Breast epithelium (tissue), 4 donors: ENCODE measurements at regions not wholly inside any gene's neighbourhood (a gene's known extent, or its start where the extent isn't known, plus 50 kb on each side); places are given as distances from the start of the nearest gene placed in this dataset.

ENCODE experiments used
- DNase-seq, 2 donors: peaks; one replicate each; pipeline ENCODE4 v3.0.0-alpha.2; 2019; ENCODE audit warnings: low spot score in 2 of 2
- H3K27ac ChIP-seq, 2 donors: fragments of 200-600 bp; sonication (generic) in 1 of 2; one replicate each; pipeline ENCODE4 v1.5.1; 2016 to 2019; ENCODE audit warnings: mild to moderate bottlenecking in 1 of 2
- H3K27me3 ChIP-seq, 2 donors: fragments of 200-600 bp; sonication (generic) in 1 of 2; one replicate each; pipeline versions ENCODE4 v1.5.1 to v1.6.0; 2017 to 2019; ENCODE audit warnings: control low read depth in 1 of 2, mild to moderate bottlenecking in 1 of 2
- H3K36me3 ChIP-seq: fragments of 200-600 bp; one replicate; pipeline ENCODE4 v1.5.1; 2019
- H3K4me1 ChIP-seq, 2 donors: fragments of 200-600 bp; sonication (generic); one replicate each; pipeline ENCODE4 v1.5.1; 2016 to 2019; ENCODE audit warnings: control low read depth in 1 of 2
- H3K4me3 ChIP-seq, 3 donors: fragments of 200-600 bp; sonication (generic); 1 replicate in 2 of 3; 2 replicates in 1 of 3; pipeline ENCODE4 v1.5.1; 2016 to 2019; ENCODE audit warnings: mild to moderate bottlenecking in 3 of 3, moderate library complexity in 2 of 3
- H3K9me3 ChIP-seq, 2 donors: fragments of 200-600 bp; sonication (generic) in 1 of 2; one replicate each; pipeline ENCODE4 v1.5.1; 2016 to 2019; ENCODE audit warnings: control low read depth in 1 of 2
- CTCF ChIP-seq, 3 donors: fragments of 450-650 bp; IDR thresholded peaks; one replicate each; pipeline ENCODE4 v1.5.1; 2016 to 2017; ENCODE audit warnings: antibody characterized with exemption in 3 of 3, mild to moderate bottlenecking in 3 of 3, moderate library complexity in 3 of 3
- POLR2A ChIP-seq: fragments of 450-650 bp; IDR thresholded peaks from one replicate; pipeline ENCODE4 v1.6.1; 2016; ENCODE audit warnings: antibody characterized with exemption, mild to moderate bottlenecking, moderate library complexity
- POLR2AphosphoS5 ChIP-seq, 3 donors: sonication (generic); formaldehyde crosslinking; IDR thresholded peaks; one replicate each; pipeline ENCODE4 v1.6.1; 2017; ENCODE audit warnings: antibody characterized with exemption in 3 of 3
- intact Hi-C: fragments of 100-400 bp; cut with DNase I; formaldehyde crosslinking; loops from one replicate; pipeline ENCODE4 v1.15.1; 2023; ENCODE audit warnings: low total_unique reads

GRCh38 chr18:51561821-51562220, 364.3 kb upstream of the MEX3C start:
- intact Hi-C loops = loop anchor here (10.0 kb wide), 1 partner anchor 1503 kb away; no protein-coding TSS in a partner anchor
- DNase-seq = no peak

GRCh38 chr18:51562866-51563265, 365.4 kb upstream of the MEX3C start:
- intact Hi-C loops = loop anchor here (10.0 kb wide), 1 partner anchor 1502 kb away; no protein-coding TSS in a partner anchor
- TF ChIP-seq POLR2A (no peak), POLR2AphosphoS5 (IDR thresholded peaks at IDR 0.05) (no peak), CTCF (IDR thresholded peaks at IDR 0.05) (no peak)

More at GRCh38 chr18:51561821-51562220, 364.3 kb upstream of the MEX3C start:
- TF ChIP-seq POLR2AphosphoS5 (IDR thresholded peaks at IDR 0.05) (no peak), CTCF (IDR thresholded peaks at IDR 0.05) (no peak), POLR2A (no peak)
- Histone ChIP-seq H3K4me1 (no peaks in the 10 kb centered on the region), H3K27me3 (no peaks in the 10 kb centered on the region), H3K9me3 (no peaks in the 10 kb centered on the region), H3K4me3 (no peak overlapping the region), H3K36me3 (no peaks in the 10 kb centered on the region), H3K27ac (no peak overlapping the region)

GRCh38 chr18:51563396-51563795, 365.9 kb upstream of the MEX3C start:
- Histone ChIP-seq H3K9me3 (no peaks in the 10 kb centered on the region), H3K4me1 (no peaks in the 10 kb centered on the region), H3K36me3 (no peaks in the 10 kb centered on the region), H3K4me3 (no peak overlapping the region), H3K27ac (no peak overlapping the region), H3K27me3 (no peaks in the 10 kb centered on the region)
- DNase-seq = no peak
- intact Hi-C loops = loop anchor here (10.0 kb wide), 1 partner anchor 1501 kb away; no protein-coding TSS in a partner anchor
- TF ChIP-seq CTCF (IDR thresholded peaks at IDR 0.05) = no peak
- TF ChIP-seq POLR2AphosphoS5 (IDR thresholded peaks at IDR 0.05) = no peak
- no peak for TF ChIP-seq POLR2A

More at GRCh38 chr18:51562866-51563265, 365.4 kb upstream of the MEX3C start:
- no peaks in the 10 kb centered on the region for H3K4me1 ChIP-seq
- H3K4me3 ChIP-seq = no peak overlapping the region
- no peaks in the 10 kb centered on the region for H3K9me3 ChIP-seq
- no peak overlapping the region for H3K27ac ChIP-seq
- no peak for DNase-seq
- no peaks in the 10 kb centered on the region for H3K36me3 ChIP-seq
- H3K27me3 ChIP-seq = no peaks in the 10 kb centered on the region

- intact Hi-C loops = loop anchor here (10.0 kb wide), 1 partner anchor 1497 kb away; no protein-coding TSS in a partner anchor
- no peaks in the 10 kb centered on the region for H3K9me3 ChIP-seq
- H3K27ac ChIP-seq = no peak overlapping the region
- H3K36me3 ChIP-seq = no peaks in the 10 kb centered on the region
- DNase-seq = no peak
- no peaks in the 10 kb centered on the region for H3K4me1 ChIP-seq
- no peak for TF ChIP-seq POLR2A
- TF ChIP-seq POLR2AphosphoS5 (IDR thresholded peaks at IDR 0.05) = no peak
- TF ChIP-seq CTCF (IDR thresholded peaks at IDR 0.05) = no peak
- no peak overlapping the region for H3K4me3 ChIP-seq
- H3K27me3 ChIP-seq = no peaks in the 10 kb centered on the region
Measured at GRCh38 chr18:51568151-51568550, 370.7 kb upstream of the MEX3C start.

- no peak overlapping the region for H3K4me3 ChIP-seq
- no peaks in the 10 kb centered on the region for H3K27me3 ChIP-seq
- intact Hi-C loops = loop anchor here (10.0 kb wide), 1 partner anchor 1496 kb away; no protein-coding TSS in a partner anchor
- no peaks in the 10 kb centered on the region for H3K9me3 ChIP-seq
- no peak for DNase-seq
- H3K36me3 ChIP-seq = no peaks in the 10 kb centered on the region
- no peak overlapping the region for H3K27ac ChIP-seq
- H3K4me1 ChIP-seq = no peaks in the 10 kb centered on the region
- TF ChIP-seq CTCF (IDR thresholded peaks at IDR 0.05) = no peak
Measured at GRCh38 chr18:51569153-51569552, 371.7 kb upstream of the MEX3C start.
